Trophoblast cell (in vitro differentiated cells and primary cell): ENCODE measurements at regions not wholly inside any gene's neighbourhood (a gene's known extent, or its start where the extent isn't known, plus 50 kb on each side); places are given as distances from the start of the nearest gene placed in this dataset.
"Not testable (repeated sequence)": the region's sequence is repeated elsewhere in the genome, so short reads cannot be mapped to it uniquely, and the experiment has no call there.

Source experiments
- DNase-seq, 2 donors: peaks; one replicate each; pipeline ENCODE4 v3.0.0-alpha.2; 2016
- H2AFZ ChIP-seq: 2 replicates; pipeline ENCODE4 v1.6.1; 2013; ENCODE audit warnings: low read length, moderate library complexity, mild to moderate bottlenecking; ENCODE audit not compliant: insufficient read depth, poor library complexity
- H2AK5ac ChIP-seq: 2 replicates; pipeline ENCODE4 v1.6.1; 2013; ENCODE audit warnings: mild to moderate bottlenecking, low read length
- H2BK120ac ChIP-seq: 2 replicates; pipeline ENCODE4 v1.6.1; 2013; ENCODE audit warnings: low read length, mild to moderate bottlenecking, moderate library complexity; ENCODE audit not compliant: insufficient read depth, poor library complexity
- H2BK12ac ChIP-seq: 2 replicates; pipeline ENCODE4 v1.6.1; 2013; ENCODE audit warnings: mild to moderate bottlenecking, low read length, moderate library complexity
- H2BK5ac ChIP-seq: 2 replicates; pipeline ENCODE4 v1.6.1; 2013; ENCODE audit warnings: low read length, low read depth, moderate library complexity, mild to moderate bottlenecking; ENCODE audit not compliant: poor library complexity
- H3K14ac ChIP-seq: 2 replicates; pipeline ENCODE4 v1.6.1; 2013; ENCODE audit warnings: mild to moderate bottlenecking, low read length
- H3K18ac ChIP-seq: 2 replicates; pipeline ENCODE4 v1.6.1; 2013; ENCODE audit warnings: mild to moderate bottlenecking, low read length
- H3K23ac ChIP-seq: 2 replicates; pipeline ENCODE4 v1.6.1; 2013; ENCODE audit warnings: low read length
- H3K27ac ChIP-seq: 2 replicates; pipeline ENCODE4 v1.5.1; 2013; ENCODE audit warnings: low read depth, mild to moderate bottlenecking, inconsistent platforms, low read length, moderate library complexity
- H3K27me3 ChIP-seq: 2 replicates; pipeline ENCODE4 v1.6.1; 2013; ENCODE audit warnings: inconsistent platforms, mild to moderate bottlenecking, low read length, moderate library complexity; ENCODE audit not compliant: insufficient read depth
- H3K36me3 ChIP-seq, 2 experiments: 1 replicate in 1 of 2; 2 replicates in 1 of 2; pipeline ENCODE4 v1.6.1; 2013; ENCODE audit warnings: low read length in 2 of 2, mild to moderate bottlenecking in 2 of 2, moderate library complexity in 1 of 2; ENCODE audit not compliant: insufficient read depth in 2 of 2, control insufficient read depth in 1 of 2
- H3K4ac ChIP-seq: 2 replicates; pipeline ENCODE4 v1.6.1; 2013; ENCODE audit warnings: low read depth, mild to moderate bottlenecking, low read length, moderate library complexity
- H3K4me1 ChIP-seq, 2 experiments: 1 replicate in 1 of 2; 2 replicates in 1 of 2; pipeline ENCODE4 v1.6.1; 2013; ENCODE audit warnings: low read length in 2 of 2, mild to moderate bottlenecking in 2 of 2, moderate library complexity in 1 of 2; ENCODE audit not compliant: insufficient read depth in 2 of 2, control insufficient read depth in 1 of 2
- H3K4me2 ChIP-seq: 2 replicates; pipeline ENCODE4 v1.6.1; 2013; ENCODE audit warnings: inconsistent platforms, mild to moderate bottlenecking, low read length, moderate library complexity
- H3K4me3 ChIP-seq: 2 replicates; pipeline ENCODE4 v1.5.1; 2013; ENCODE audit warnings: mild to moderate bottlenecking, low read depth, low read length, inconsistent platforms
- H3K79me1 ChIP-seq: one replicate; pipeline ENCODE4 v1.6.1; 2013; ENCODE audit warnings: low read length
- H3K79me2 ChIP-seq: 2 replicates; pipeline ENCODE4 v1.6.1; 2013; ENCODE audit warnings: low read length, mild to moderate bottlenecking; ENCODE audit not compliant: control insufficient read depth, insufficient read depth, poor library complexity
- H3K9ac ChIP-seq: 2 replicates; pipeline ENCODE4 v1.6.1; 2013; ENCODE audit warnings: mild to moderate bottlenecking, low read length
- H3K9me3 ChIP-seq: 2 replicates; pipeline ENCODE4 v1.6.1; 2013; ENCODE audit warnings: low read depth, mild to moderate bottlenecking, control low read depth, inconsistent platforms, low read length; ENCODE audit not compliant: insufficient read depth
- H4K12ac ChIP-seq: 2 replicates; pipeline ENCODE4 v1.6.1; 2013; ENCODE audit warnings: low read depth, mild to moderate bottlenecking, low read length, moderate library complexity
- H4K8ac ChIP-seq: 2 replicates; pipeline ENCODE4 v1.6.1; 2013; ENCODE audit warnings: low read depth, mild to moderate bottlenecking, low read length, moderate library complexity
- H4K91ac ChIP-seq: one replicate; pipeline ENCODE4 v1.6.1; 2013; ENCODE audit warnings: low read depth, mild to moderate bottlenecking, low read length, moderate library complexity
- WGBS: extraction: QIAGEN DNeasy Blood & Tissue Kit; methylation state at CpG from one replicate; pipeline ENCODE4 v1.1.7; 2013; ENCODE audit warnings: missing lambda C conversion rate; ENCODE audit not compliant: insufficient read length, insufficient coverage; ENCODE audit errors: extremely low coverage; 5-methylcytosine and 5-hydroxymethylcytosine counted together

GRCh38 chr18:42548493-42548892 is 567.0 kb downstream of the RIT2 start:
- Histone ChIP-seq H4K91ac (no peak overlapping the region), H4K12ac (no peak overlapping the region), H3K4me2 (no peak overlapping the region), H2BK120ac (no peak overlapping the region), H3K14ac (no peak overlapping the region), H2AK5ac (no peak overlapping the region), H3K4me1 (no peaks in the 10 kb centered on the region), H3K23ac (no peak overlapping the region), H3K36me3 (no peaks in the 10 kb centered on the region), H2AFZ (no peak overlapping the region), H3K27ac (no peak overlapping the region), H4K8ac (no peak overlapping the region), H3K9me3 (no peaks in the 10 kb centered on the region), H3K4ac (no peak overlapping the region), H2BK12ac (no peak overlapping the region), H3K27me3 (no peaks in the 10 kb centered on the region), H3K18ac (no peak overlapping the region), H3K79me1 (no peaks in the 10 kb centered on the region), H3K9ac (no peak overlapping the region), H3K4me3 (no peak overlapping the region), H2BK5ac (no peak overlapping the region), H3K79me2 (no peaks in the 10 kb centered on the region)
- WGBS = 100% methylated on average over 1 of the region's 1 CpG
- DNase-seq = no peak

- H3K18ac ChIP-seq = no peak overlapping the region
- H3K27ac ChIP-seq = no peak overlapping the region
- H2BK120ac ChIP-seq = no peak overlapping the region
- H3K4me2 ChIP-seq = no peak overlapping the region
- H3K36me3 ChIP-seq = no peaks in the 10 kb centered on the region
- H3K4me1 ChIP-seq = no peaks in the 10 kb centered on the region
- no peak for DNase-seq
- H4K8ac ChIP-seq = no peak overlapping the region
- no peak overlapping the region for H4K91ac ChIP-seq
- H4K12ac ChIP-seq = no peak overlapping the region
- no peaks in the 10 kb centered on the region for H3K9me3 ChIP-seq
- H3K14ac ChIP-seq = no peak overlapping the region
- no CpG with 5 or more reads among the region's 3 CpGs for WGBS
- no peak overlapping the region for H2BK5ac ChIP-seq
- H2AFZ ChIP-seq = no peak overlapping the region
- no peak overlapping the region for H3K4ac ChIP-seq
- H3K27me3 ChIP-seq = no peaks in the 10 kb centered on the region
- H3K79me1 ChIP-seq = no peaks in the 10 kb centered on the region
- no peak overlapping the region for H2BK12ac ChIP-seq
- no peak overlapping the region for H2AK5ac ChIP-seq
- H3K79me2 ChIP-seq = no peaks in the 10 kb centered on the region
- no peak overlapping the region for H3K9ac ChIP-seq
- H3K23ac ChIP-seq = no peak overlapping the region
- H3K4me3 ChIP-seq = no peak overlapping the region
These were observed 565.9 kb downstream of the RIT2 start for GRCh38 chr18:42549596-42549995.

GRCh38 chr18:42552559-42552958 is 562.9 kb downstream of the RIT2 start:
- H3K27ac ChIP-seq, H3K18ac ChIP-seq, H2BK5ac ChIP-seq, H4K8ac ChIP-seq, H3K14ac ChIP-seq, H3K27me3 ChIP-seq, H3K4me2 ChIP-seq, H3K9ac ChIP-seq, H4K12ac ChIP-seq, H3K23ac ChIP-seq, H2BK120ac ChIP-seq, DNase-seq, H3K4me1 ChIP-seq, H3K9me3 ChIP-seq, H2BK12ac ChIP-seq, H3K79me1 ChIP-seq, H3K4ac ChIP-seq, H3K4me3 ChIP-seq, H3K36me3 ChIP-seq, H2AK5ac ChIP-seq, H2AFZ ChIP-seq, H3K79me2 ChIP-seq, H4K91ac ChIP-seq: not testable (repeated sequence)
- WGBS = no CpG with 5 or more reads among the region's 4 CpGs

GRCh38 chr18:42559069-42559690 is 556.3 kb downstream of the RIT2 start:
- Histone ChIP-seq H2AFZ (no peak overlapping the region), H3K79me1 (no peaks in the 10 kb centered on the region), H2BK12ac (no peak overlapping the region), H3K27ac (no peak overlapping the region), H3K9ac (no peak overlapping the region), H3K18ac (no peak overlapping the region), H2BK120ac (no peak overlapping the region), H4K12ac (no peak overlapping the region), H3K4me2 (no peak overlapping the region), H3K36me3 (no peaks in the 10 kb centered on the region), H2BK5ac (no peak overlapping the region), H3K4ac (no peak overlapping the region), H4K91ac (no peak overlapping the region), H3K23ac (no peak overlapping the region), H4K8ac (no peak overlapping the region), H3K4me3 (no peak overlapping the region), H2AK5ac (no peak overlapping the region), H3K9me3 (no peaks in the 10 kb centered on the region), H3K4me1 (no peaks in the 10 kb centered on the region), H3K27me3 (no peaks in the 10 kb centered on the region), H3K14ac (no peak overlapping the region), H3K79me2 (no peaks in the 10 kb centered on the region)
- WGBS = no CpG with 5 or more reads among the region's 2 CpGs
- no peak for DNase-seq
